ENCODE measurements at regions not wholly inside any gene's neighbourhood (a gene's known extent, or its start where the extent isn't known, plus 50 kb on each side); places are given as distances from the start of the nearest gene placed in this dataset.
A peak's percentile ranks its signal among the peaks of the same experiment; 100 is the strongest.

GRCh38 chr3:178367817-178368617 is 168.2 kb upstream of the KCNMB2 start:
- CTCF ChIA-PET, result interaction anchor here (1.0 kb wide), 1 partner anchor 9 kb away, joined by 3 read pairs; no protein-coding TSS in a partner anchor
- dilution Hi-C loops (cut with MboI; ENCODE audit: extremely low pct_ligation_motif_present, low sequenced_read_pairs) (no loop called here), intact Hi-C loops (cut with micrococcal nuclease) (no loop called here)
- no peaks in the 10 kb centered on the region for H3K36me3 ChIP-seq (ENCODE audit: control insufficient read depth in 2 of 2, extremely low read depth in 1 of 2, insufficient read depth in 2 of 2, low read length in 2 of 2)
- FAIRE-seq (no peak), DNase-seq (ENCODE audit: low read depth, low spot score) (peak; percentile 29)
- H3K4me2 ChIP-seq (ENCODE audit: insufficient read depth, low read length), result no peak overlapping the region
- no peaks in the 10 kb centered on the region for H3K4me1 ChIP-seq (ENCODE audit: control insufficient read depth, extremely low read depth, insufficient read depth, low read length)
- no peak for TF ChIP-seq POLR2A (IDR thresholded peaks at IDR 0.05; ENCODE audit: low read depth, low read length)
- no peak for TF ChIP-seq GATA2 (IDR thresholded peaks at IDR 0.05; ENCODE audit: insufficient read depth, insufficient read length, low read depth, low read length)
- TF ChIP-seq MYC (IDR thresholded peaks at IDR 0.05; ENCODE audit: low read depth, low read length), result no peak
- TF ChIP-seq JUN (IDR thresholded peaks at IDR 0.05; ENCODE audit: borderline replicate concordance, insufficient read depth, insufficient read length, low read depth), result no peak
- no peaks in the 10 kb centered on the region for H3K9me3 ChIP-seq (replicated peaks; ENCODE audit: control insufficient read depth, insufficient read depth, low read length)
- no peak overlapping the region for H2AFZ ChIP-seq (ENCODE audit: low read depth, low read length)
- H3K27ac ChIP-seq (ENCODE audit: insufficient read depth, low read depth, low read length), result no peak overlapping the region
- no peaks in the 10 kb centered on the region for H3K27me3 ChIP-seq (ENCODE audit: control insufficient read depth in 2 of 2, insufficient read depth in 2 of 2, low read length in 2 of 2)
- POLR2A ChIA-PET, result no interaction called here
- no peaks in the 10 kb centered on the region for H3K9me1 ChIP-seq (replicated peaks; ENCODE audit: control insufficient read depth, extremely low read depth, insufficient read depth, low read length)
- H3K4me3 ChIP-seq (replicated peaks in 1 of 3; ENCODE audit: insufficient read depth in 1 of 3, low read depth in 1 of 3, low read length in 3 of 3), result no peak overlapping the region
- no peaks in the 10 kb centered on the region for H4K20me1 ChIP-seq (replicated peaks; ENCODE audit: control insufficient read depth, extremely low read depth, insufficient read depth, low read length)
- H3K9ac ChIP-seq (replicated peaks; ENCODE audit: extremely low read depth, insufficient read depth, low read length), result no peak overlapping the region
- no peaks in the 10 kb centered on the region for H3K79me2 ChIP-seq (ENCODE audit: control insufficient read depth, insufficient read depth, low read length)
- BruUV-seq (replicated peaks), result no TSS peak

- Histone ChIP-seq H3K4me3 (replicated peaks in 1 of 3; ENCODE audit: insufficient read depth in 1 of 3, low read depth in 1 of 3, low read length in 3 of 3) (no peak overlapping the region), H3K27me3 (ENCODE audit: control insufficient read depth in 2 of 2, insufficient read depth in 2 of 2, low read length in 2 of 2) (no peaks in the 10 kb centered on the region), H3K9me1 (replicated peaks; ENCODE audit: control insufficient read depth, extremely low read depth, insufficient read depth, low read length) (no peaks in the 10 kb centered on the region), H3K9me3 (replicated peaks; ENCODE audit: control insufficient read depth, insufficient read depth, low read length) (no peaks in the 10 kb centered on the region), H2AFZ (ENCODE audit: low read depth, low read length) (no peak overlapping the region), H3K4me1 (ENCODE audit: control insufficient read depth, extremely low read depth, insufficient read depth, low read length) (no peaks in the 10 kb centered on the region), H3K79me2 (ENCODE audit: control insufficient read depth, insufficient read depth, low read length) (no peaks in the 10 kb centered on the region), H4K20me1 (replicated peaks; ENCODE audit: control insufficient read depth, extremely low read depth, insufficient read depth, low read length) (no peaks in the 10 kb centered on the region), H3K36me3 (ENCODE audit: control insufficient read depth in 2 of 2, extremely low read depth in 1 of 2, insufficient read depth in 2 of 2, low read length in 2 of 2) (no peaks in the 10 kb centered on the region), H3K9ac (replicated peaks; ENCODE audit: extremely low read depth, insufficient read depth, low read length) (no peak overlapping the region), H3K4me2 (ENCODE audit: insufficient read depth, low read length) (no peak overlapping the region), H3K27ac (ENCODE audit: insufficient read depth, low read depth, low read length) (no peak overlapping the region)
- no peak for FAIRE-seq
- POLR2A ChIA-PET, result no interaction called here
- BruUV-seq (replicated peaks), result no TSS peak
- no peak for DNase-seq (ENCODE audit: low read depth, low spot score)
- intact Hi-C loops (cut with micrococcal nuclease), result no loop called here
- TF ChIP-seq EZH2 (IDR thresholded peaks at IDR 0.05; ENCODE audit: borderline replicate concordance, low read depth, low read length, severe bottlenecking) (no peak), POLR2AphosphoS5 (IDR thresholded peaks at IDR 0.05; ENCODE audit: insufficient read depth, low read depth, low read length) (no peak), JUN (IDR thresholded peaks at IDR 0.05; ENCODE audit: borderline replicate concordance, insufficient read depth, insufficient read length, low read depth) (no peak), MYC (IDR thresholded peaks at IDR 0.05; ENCODE audit: low read depth, low read length) (no peak), POLR2A (IDR thresholded peaks at IDR 0.05; ENCODE audit: low read depth, low read length) (no peak), FOS (IDR thresholded peaks at IDR 0.05; ENCODE audit: borderline replicate concordance, insufficient read depth, low read length) (no peak), CTCF (IDR thresholded peaks at IDR 0.05; ENCODE audit: extremely low read depth in 1 of 2, insufficient read depth in 1 of 2, low read depth in 1 of 2, low read length in 2 of 2) (no peak), GATA2 (IDR thresholded peaks at IDR 0.05; ENCODE audit: insufficient read depth, insufficient read length, low read depth, low read length) (no peak)
- TF ChIP-seq, protein P1, sequence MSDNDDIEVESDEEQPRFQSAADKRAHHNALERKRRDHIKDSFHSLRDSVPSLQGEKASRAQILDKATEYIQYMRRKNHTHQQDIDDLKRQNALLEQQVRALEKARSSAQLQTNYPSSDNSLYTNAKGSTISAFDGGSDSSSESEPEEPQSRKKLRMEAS (IDR thresholded peaks at IDR 0.05; ENCODE audit: insufficient read depth, insufficient read length), result no peak
- CTCF ChIA-PET, result no interaction called here
- dilution Hi-C loops (cut with MboI; ENCODE audit: extremely low pct_ligation_motif_present, low sequenced_read_pairs), result no loop called here
These were observed 167.2 kb upstream of the KCNMB2 start for GRCh38 chr3:178369006-178369405.
